Type B pancreatic cell (in vitro differentiated cells): ENCODE measurements at regions not wholly inside any gene's neighbourhood (a gene's known extent, or its start where the extent isn't known, plus 50 kb on each side); places are given as distances from the start of the nearest gene placed in this dataset.
A peak's percentile ranks its signal among the peaks of the same experiment; 100 is the strongest.

Experiments
- DNase-seq: peaks from one replicate; pipeline ENCODE4 v3.0.0; 2021; ENCODE audit warnings: mixed read lengths; ENCODE audit not compliant: unreplicated experiment; ENCODE audit errors: extremely low spot score
- H3K27ac Mint-ChIP-seq: 2 replicates; pipeline ENCODE4 v1.8.0; 2021; ENCODE audit warnings: mild to moderate bottlenecking, mixed read lengths
- H3K27me3 Mint-ChIP-seq: 2 replicates; pipeline ENCODE4 v1.8.0; 2021; ENCODE audit warnings: mixed read lengths
- H3K36me3 Mint-ChIP-seq: 2 replicates; pipeline ENCODE4 v1.8.0; 2021; ENCODE audit warnings: mixed read lengths
- H3K4me1 Mint-ChIP-seq: one replicate; pipeline ENCODE4 v1.8.0; 2021; ENCODE audit warnings: mixed read lengths; ENCODE audit not compliant: unreplicated experiment
- H3K4me3 Mint-ChIP-seq: 2 replicates; pipeline ENCODE4 v1.8.0; 2021; ENCODE audit warnings: mild to moderate bottlenecking, mixed read lengths
- H3K9me3 Mint-ChIP-seq: 2 replicates; pipeline ENCODE4 v1.8.0; 2021; ENCODE audit warnings: mixed read lengths
- CTCF ChIP-seq: fragments of 200-600 bp; sonication (generic); conservative IDR thresholded peaks from 2 replicates; pipeline ENCODE4 v1.5.0; 2021; ENCODE audit warnings: antibody characterized with exemption, mild to moderate bottlenecking

- no peak overlapping the region for H3K4me3 Mint-ChIP-seq
- peaks cover 6% of the 10 kb centered on the region for H3K9me3 Mint-ChIP-seq
- H3K4me1 Mint-ChIP-seq, result no peaks in the 10 kb centered on the region
- no peak overlapping the region for H3K27ac Mint-ChIP-seq
- DNase-seq, result no peak
- no peaks in the 10 kb centered on the region for H3K27me3 Mint-ChIP-seq
- TF ChIP-seq CTCF, result no peak
- no peaks in the 10 kb centered on the region for H3K36me3 Mint-ChIP-seq
Measured at GRCh38 chr4:36794716-36795115, 449.8 kb upstream of the NWD2 start.

- no peak for DNase-seq
- Mint-ChIP-seq H3K27ac (no peak overlapping the region), H3K4me1 (peaks cover 4% of the 10 kb centered on the region), H3K27me3 (no peaks in the 10 kb centered on the region), H3K36me3 (no peaks in the 10 kb centered on the region), H3K9me3 (no peaks in the 10 kb centered on the region), H3K4me3 (no peak overlapping the region)
- no peak for TF ChIP-seq CTCF
Measured at GRCh38 chr4:36812149-36812548, 432.4 kb upstream of the NWD2 start.

GRCh38 chr4:36815536-36815935 lies 429.0 kb upstream of the NWD2 start:
- Mint-ChIP-seq H3K27ac (no peak overlapping the region), H3K9me3 (no peaks in the 10 kb centered on the region), H3K4me1 (peaks cover 4% of the 10 kb centered on the region), H3K27me3 (no peaks in the 10 kb centered on the region), H3K36me3 (no peaks in the 10 kb centered on the region), H3K4me3 (no peak overlapping the region)
- DNase-seq, result no peak
- TF ChIP-seq CTCF, result no peak

DNA sequence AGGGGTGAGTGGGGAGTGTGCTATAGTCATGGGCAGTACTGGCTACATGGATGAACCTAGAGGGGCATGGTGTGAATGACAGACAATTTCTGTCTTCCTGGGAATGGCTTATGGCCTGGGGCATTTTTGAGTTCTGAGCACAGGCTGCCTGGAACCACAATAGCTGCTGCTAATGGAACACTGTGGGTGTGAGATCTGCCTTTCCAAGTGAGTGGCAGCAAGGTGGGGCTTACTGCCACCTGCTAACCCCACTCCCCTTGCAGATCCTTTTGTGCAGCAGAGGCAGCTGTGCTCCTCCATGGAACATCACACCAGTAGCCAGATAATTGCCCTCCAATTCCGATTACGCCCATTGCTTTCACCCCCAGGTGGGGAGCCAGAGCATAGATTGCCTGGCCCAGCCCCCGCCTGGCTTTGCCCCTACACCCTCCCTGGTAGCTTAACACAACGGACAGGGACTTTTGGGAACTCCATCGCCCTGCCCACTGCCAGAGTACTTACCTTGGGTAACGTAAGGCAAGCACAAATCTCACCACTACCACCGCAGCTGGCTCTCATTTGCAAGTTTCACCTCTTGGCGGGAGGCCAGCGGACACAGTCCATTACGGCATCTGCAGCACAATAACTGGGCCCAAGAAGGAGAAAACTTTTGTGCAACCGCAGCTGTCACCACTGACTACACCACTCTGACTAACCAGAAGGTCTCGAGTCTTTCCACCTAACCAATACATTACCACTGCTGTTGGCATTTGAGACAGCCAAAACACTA lies 421.2 kb upstream of the NWD2 start:
- no peak overlapping the region for H3K27ac Mint-ChIP-seq

DNA sequence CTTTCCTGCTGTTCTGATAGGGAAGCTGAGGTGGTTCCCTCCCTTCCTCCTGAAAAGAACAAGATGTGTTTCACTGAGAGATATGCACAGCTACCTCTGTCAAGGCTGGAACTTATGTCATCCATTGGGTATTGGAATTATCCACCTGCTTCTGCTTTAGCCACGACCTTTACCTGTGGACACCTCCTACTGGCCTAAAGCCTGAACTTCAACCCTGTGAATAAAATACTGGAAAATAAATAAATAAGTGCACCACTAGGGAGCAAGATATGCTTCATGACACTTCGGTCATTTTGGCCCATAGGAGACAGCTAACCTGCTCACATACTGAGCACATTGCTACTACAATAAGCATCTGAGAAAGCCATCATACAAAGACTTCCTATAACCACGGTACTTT lies 419.9 kb upstream of the NWD2 start:
- TF ChIP-seq CTCF, result peak; percentile 42
- Mint-ChIP-seq H3K27ac (no peak overlapping the region), H3K27me3 (no peaks in the 10 kb centered on the region), H3K4me1 (no peaks in the 10 kb centered on the region), H3K36me3 (no peaks in the 10 kb centered on the region), H3K9me3 (no peaks in the 10 kb centered on the region), H3K4me3 (no peak overlapping the region)
- DNase-seq, result no peak

More for the DNA sequence above, 421.2 kb upstream of the NWD2 start:
- Mint-ChIP-seq H3K4me3 (no peak overlapping the region), H3K36me3 (no peaks in the 10 kb centered on the region), H3K9me3 (no peaks in the 10 kb centered on the region), H3K27me3 (no peaks in the 10 kb centered on the region), H3K4me1 (no peaks in the 10 kb centered on the region)
- no peak for TF ChIP-seq CTCF
- no peak for DNase-seq

DNA sequence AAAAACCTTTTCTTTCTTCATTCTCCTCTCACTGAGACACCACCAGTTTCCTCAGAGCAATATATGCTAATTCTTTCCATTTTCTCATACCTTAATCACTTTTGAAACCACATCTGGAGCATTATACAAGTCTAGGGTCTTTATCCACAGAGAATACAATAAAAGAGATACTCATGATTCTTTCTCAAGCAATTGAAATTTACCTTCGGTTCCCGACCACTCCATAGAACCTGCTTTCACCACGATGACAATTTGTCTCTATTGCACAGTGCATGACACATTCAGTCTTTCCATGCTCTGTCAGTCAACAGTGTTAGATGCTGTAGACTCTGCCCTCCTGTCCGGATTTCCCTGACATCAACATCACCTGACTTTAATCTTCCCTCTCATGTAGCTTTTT lies 409.3 kb upstream of the NWD2 start:
- no peaks in the 10 kb centered on the region for H3K27me3 Mint-ChIP-seq
- H3K9me3 Mint-ChIP-seq, result no peaks in the 10 kb centered on the region
- no peak for DNase-seq
- H3K4me1 Mint-ChIP-seq, result no peaks in the 10 kb centered on the region
- H3K4me3 Mint-ChIP-seq, result no peak overlapping the region
- no peaks in the 10 kb centered on the region for H3K36me3 Mint-ChIP-seq
- H3K27ac Mint-ChIP-seq, result no peak overlapping the region
- TF ChIP-seq CTCF, result no peak
